Breast epithelium (tissue), 4 donors: ENCODE measurements at regions not wholly inside any gene's neighbourhood (a gene's known extent, or its start where the extent isn't known, plus 50 kb on each side); places are given as distances from the start of the nearest gene placed in this dataset.

Experiments
- DNase-seq, 2 donors: peaks; one replicate each; pipeline ENCODE4 v3.0.0-alpha.2; 2019; ENCODE audit warnings: low spot score in 2 of 2
- H3K27ac ChIP-seq, 2 donors: fragments of 200-600 bp; sonication (generic) in 1 of 2; one replicate each; pipeline ENCODE4 v1.5.1; 2016 to 2019; ENCODE audit warnings: mild to moderate bottlenecking in 1 of 2
- H3K27me3 ChIP-seq, 2 donors: fragments of 200-600 bp; sonication (generic) in 1 of 2; one replicate each; pipeline versions ENCODE4 v1.5.1 to v1.6.0; 2017 to 2019; ENCODE audit warnings: control low read depth in 1 of 2, mild to moderate bottlenecking in 1 of 2
- H3K36me3 ChIP-seq: fragments of 200-600 bp; one replicate; pipeline ENCODE4 v1.5.1; 2019
- H3K4me1 ChIP-seq, 2 donors: fragments of 200-600 bp; sonication (generic); one replicate each; pipeline ENCODE4 v1.5.1; 2016 to 2019; ENCODE audit warnings: control low read depth in 1 of 2
- H3K4me3 ChIP-seq, 3 donors: fragments of 200-600 bp; sonication (generic); 1 replicate in 2 of 3; 2 replicates in 1 of 3; pipeline ENCODE4 v1.5.1; 2016 to 2019; ENCODE audit warnings: mild to moderate bottlenecking in 3 of 3, moderate library complexity in 2 of 3
- H3K9me3 ChIP-seq, 2 donors: fragments of 200-600 bp; sonication (generic) in 1 of 2; one replicate each; pipeline ENCODE4 v1.5.1; 2016 to 2019; ENCODE audit warnings: control low read depth in 1 of 2
- CTCF ChIP-seq, 3 donors: fragments of 450-650 bp; IDR thresholded peaks; one replicate each; pipeline ENCODE4 v1.5.1; 2016 to 2017; ENCODE audit warnings: antibody characterized with exemption in 3 of 3, mild to moderate bottlenecking in 3 of 3, moderate library complexity in 3 of 3
- POLR2A ChIP-seq: fragments of 450-650 bp; IDR thresholded peaks from one replicate; pipeline ENCODE4 v1.6.1; 2016; ENCODE audit warnings: antibody characterized with exemption, mild to moderate bottlenecking, moderate library complexity
- POLR2AphosphoS5 ChIP-seq, 3 donors: sonication (generic); formaldehyde crosslinking; IDR thresholded peaks; one replicate each; pipeline ENCODE4 v1.6.1; 2017; ENCODE audit warnings: antibody characterized with exemption in 3 of 3
- intact Hi-C: fragments of 100-400 bp; cut with DNase I; formaldehyde crosslinking; loops from one replicate; pipeline ENCODE4 v1.15.1; 2023; ENCODE audit warnings: low total_unique reads

- Histone ChIP-seq H3K9me3 (no peaks in the 10 kb centered on the region), H3K27ac (no peak overlapping the region), H3K36me3 (no peaks in the 10 kb centered on the region), H3K27me3 (no peaks in the 10 kb centered on the region), H3K4me3 (no peak overlapping the region), H3K4me1 (no peaks in the 10 kb centered on the region)
- intact Hi-C loops, result no loop called here
- no peak for DNase-seq
- TF ChIP-seq POLR2A, result no peak
- TF ChIP-seq POLR2AphosphoS5 (IDR thresholded peaks at IDR 0.05), result no peak
- no peak for TF ChIP-seq CTCF (IDR thresholded peaks at IDR 0.05)
These were observed 389.0 kb downstream of the SOX11 start for GRCh38 chr2:6080932-6081753.

GRCh38 chr2:6081955-6082624, 389.9 kb downstream of the SOX11 start:
- Histone ChIP-seq H3K27me3 (no peaks in the 10 kb centered on the region), H3K27ac (no peak overlapping the region)

GRCh38 chr2:6082625-6083018, 390.4 kb downstream of the SOX11 start:
- no peaks in the 10 kb centered on the region for H3K27me3 ChIP-seq
- H3K4me3 ChIP-seq, result no peak overlapping the region
- H3K36me3 ChIP-seq, result no peaks in the 10 kb centered on the region
- H3K9me3 ChIP-seq, result no peaks in the 10 kb centered on the region
- no peak overlapping the region for H3K27ac ChIP-seq
- no peak for DNase-seq
- no peaks in the 10 kb centered on the region for H3K4me1 ChIP-seq
- intact Hi-C loops, result no loop called here
- TF ChIP-seq POLR2AphosphoS5 (IDR thresholded peaks at IDR 0.05), result no peak
- no peak for TF ChIP-seq CTCF (IDR thresholded peaks at IDR 0.05)

More at GRCh38 chr2:6081955-6082624, 389.9 kb downstream of the SOX11 start:
- no peaks in the 10 kb centered on the region for H3K9me3 ChIP-seq
- H3K36me3 ChIP-seq, result no peaks in the 10 kb centered on the region
- no peak for DNase-seq
- no peak overlapping the region for H3K4me3 ChIP-seq
- intact Hi-C loops, result no loop called here
- no peaks in the 10 kb centered on the region for H3K4me1 ChIP-seq
- TF ChIP-seq CTCF (IDR thresholded peaks at IDR 0.05) (no peak), POLR2A (no peak), POLR2AphosphoS5 (IDR thresholded peaks at IDR 0.05) (no peak)

- H3K9me3 ChIP-seq, result no peaks in the 10 kb centered on the region
- H3K4me1 ChIP-seq, result no peaks in the 10 kb centered on the region
- no peak for TF ChIP-seq CTCF (IDR thresholded peaks at IDR 0.05)
- TF ChIP-seq POLR2A, result no peak
- no peak for TF ChIP-seq POLR2AphosphoS5 (IDR thresholded peaks at IDR 0.05)
- H3K36me3 ChIP-seq, result no peaks in the 10 kb centered on the region
- intact Hi-C loops, result no loop called here
- H3K27ac ChIP-seq, result no peak overlapping the region
- H3K4me3 ChIP-seq, result no peak overlapping the region
- H3K27me3 ChIP-seq, result no peaks in the 10 kb centered on the region
- DNase-seq, result no peak
These were observed 391.0 kb downstream of the SOX11 start for GRCh38 chr2:6083136-6083535.

- no peak for DNase-seq
- TF ChIP-seq POLR2AphosphoS5 (IDR thresholded peaks at IDR 0.05) (no peak), POLR2A (no peak), CTCF (IDR thresholded peaks at IDR 0.05) (no peak)
- no peaks in the 10 kb centered on the region for H3K9me3 ChIP-seq
These were observed 397.3 kb downstream of the SOX11 start for GRCh38 chr2:6089474-6089873.

More at GRCh38 chr2:6089474-6089873, 397.3 kb downstream of the SOX11 start:
- no peaks in the 10 kb centered on the region for H3K27me3 ChIP-seq
- H3K4me1 ChIP-seq, result no peaks in the 10 kb centered on the region
- intact Hi-C loops, result no loop called here
- no peak overlapping the region for H3K27ac ChIP-seq
- no peaks in the 10 kb centered on the region for H3K36me3 ChIP-seq
- no peak overlapping the region for H3K4me3 ChIP-seq
